GM19043 (cell line): ENCODE measurements at regions not wholly inside any gene's neighbourhood (a gene's known extent, or its start where the extent isn't known, plus 50 kb on each side); places are given as distances from the start of the nearest gene placed in this dataset.

Source experiments
- ATAC-seq: cut with Tn5 transposase; IDR thresholded peaks from one replicate; pipeline ENCODE4 v1.9.1; 2021; ENCODE audit warnings: low read depth; ENCODE audit not compliant: unreplicated experiment

DNA sequence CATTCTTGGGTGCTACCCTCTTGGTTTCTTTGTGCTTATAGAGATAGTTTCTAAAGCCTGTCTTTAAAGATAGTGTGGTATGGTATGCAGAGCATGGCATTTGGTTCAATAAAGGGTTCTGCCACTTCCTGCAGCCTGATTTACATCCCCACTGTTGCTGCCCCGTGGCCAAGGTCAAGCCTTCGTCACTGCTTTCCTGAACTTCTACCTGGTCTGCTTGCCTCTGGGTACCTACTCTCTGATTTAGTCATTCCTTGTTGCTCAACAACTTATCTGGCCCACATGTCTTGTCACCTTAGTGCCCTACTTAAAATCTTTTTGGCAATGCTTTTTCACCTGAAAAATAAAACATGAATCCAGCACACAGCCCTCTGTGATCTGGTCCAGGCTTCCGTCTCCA is 352.9 kb downstream of the LPIN1 start:
- ATAC-seq, result no peak

DNA sequence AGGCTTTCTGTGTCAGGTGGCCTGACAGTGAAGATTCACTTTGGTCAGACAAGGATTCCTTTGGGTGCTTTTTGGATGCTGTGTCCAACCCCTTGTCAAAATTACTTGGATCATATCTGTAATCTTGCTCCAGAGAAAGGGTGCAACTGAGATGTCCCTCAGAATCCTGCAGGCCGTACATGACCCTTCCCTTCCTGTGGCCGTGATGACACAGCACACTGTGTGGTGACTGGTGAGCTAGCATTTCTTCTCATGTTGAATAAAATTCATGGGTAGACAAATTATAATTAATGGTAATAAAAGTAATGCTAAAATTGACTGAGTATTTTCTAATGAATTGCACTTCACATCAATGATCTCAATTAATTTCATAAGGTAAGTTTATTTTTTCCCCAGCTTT is 356.2 kb downstream of the LPIN1 start:
- ATAC-seq, result no peak

DNA sequence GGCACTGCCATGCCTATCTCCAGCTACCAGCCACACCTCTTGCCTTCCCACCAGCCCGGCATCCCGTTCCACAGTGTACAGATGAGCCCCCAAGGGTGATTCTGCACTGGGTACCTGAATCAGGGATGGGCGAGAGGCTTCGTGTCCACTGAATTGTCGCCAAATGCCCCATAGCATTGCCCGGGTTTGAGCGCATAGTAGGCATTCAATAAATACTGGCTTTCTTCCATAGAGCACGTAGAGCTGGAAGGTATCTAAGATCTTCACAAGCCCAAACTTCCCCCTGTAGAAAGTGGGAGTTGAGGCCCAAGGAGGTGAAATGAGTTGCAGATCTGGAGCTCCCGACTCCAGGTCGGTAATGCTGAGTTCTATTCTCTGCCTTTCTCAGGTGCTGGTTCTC is 358.7 kb downstream of the LPIN1 start:
- ATAC-seq, result no peak

DNA sequence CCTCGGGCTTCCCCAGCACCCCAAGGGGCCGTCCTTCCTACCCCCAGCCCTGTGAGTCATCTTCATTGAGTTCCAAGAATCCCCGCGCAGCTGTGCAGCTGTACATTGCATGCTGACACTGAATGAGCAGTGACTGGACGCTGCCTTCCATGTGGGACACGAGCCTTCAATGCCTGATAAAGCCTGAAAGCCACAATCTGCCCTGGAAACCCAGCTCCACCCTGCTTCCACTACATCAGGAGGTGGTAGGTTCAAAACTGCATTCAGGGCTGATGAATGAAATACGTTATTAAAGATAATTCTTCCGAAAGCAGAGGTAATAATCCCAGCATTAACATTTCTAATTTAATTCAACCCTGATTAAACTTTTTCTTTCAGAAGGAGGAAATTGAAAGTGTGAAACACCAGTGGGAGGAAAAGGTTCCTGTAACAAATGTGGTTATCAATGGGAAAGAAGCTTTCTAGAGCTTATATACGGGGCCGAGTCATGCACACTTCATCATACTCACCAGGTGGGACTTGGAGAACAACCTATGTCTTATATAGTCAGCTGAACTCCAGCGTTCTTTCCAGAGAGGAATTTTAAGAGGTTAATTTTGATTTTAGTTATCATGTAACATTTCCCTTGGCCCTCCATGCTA is 360.1 kb downstream of the LPIN1 start:
- no peak for ATAC-seq

DNA sequence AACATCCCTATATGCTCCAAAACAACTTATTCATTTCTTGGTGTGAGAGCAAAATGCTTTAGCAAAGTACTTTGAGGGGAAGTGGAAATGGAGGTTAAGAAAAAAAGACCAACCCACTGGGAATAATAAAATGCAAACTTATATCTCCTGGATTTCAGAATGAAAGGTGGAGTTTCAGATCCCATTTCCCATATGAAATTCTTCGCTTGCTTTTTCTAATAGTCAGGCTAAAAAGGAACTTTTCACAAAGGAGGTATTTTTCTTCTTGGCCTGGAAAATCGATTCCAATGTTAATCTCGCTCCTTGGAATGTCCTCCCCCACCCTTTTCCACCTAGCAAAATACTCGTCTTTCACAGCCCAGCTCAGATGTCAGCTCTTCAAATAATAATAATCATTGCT is 360.9 kb downstream of the LPIN1 start:
- ATAC-seq, result no peak

DNA sequence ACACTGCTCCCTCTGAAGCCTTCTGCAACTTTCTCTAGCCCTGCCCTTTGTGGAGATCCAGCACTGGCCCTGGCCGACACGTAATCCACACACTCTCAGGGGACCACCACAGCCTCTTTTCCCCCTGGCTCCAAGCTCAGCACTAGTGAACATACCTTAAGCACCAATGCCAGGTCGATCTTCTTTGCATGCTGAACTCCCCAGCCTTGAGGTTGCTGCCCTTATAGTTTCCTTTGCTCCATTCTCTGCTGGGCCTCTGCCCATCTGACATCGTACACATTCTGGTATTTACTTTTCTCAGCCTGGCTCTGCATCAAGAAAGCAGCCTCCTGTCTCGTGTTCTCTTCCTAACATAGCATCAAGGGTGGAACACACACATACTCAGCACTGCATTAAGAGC is 361.5 kb downstream of the LPIN1 start:
- ATAC-seq, result no peak

DNA sequence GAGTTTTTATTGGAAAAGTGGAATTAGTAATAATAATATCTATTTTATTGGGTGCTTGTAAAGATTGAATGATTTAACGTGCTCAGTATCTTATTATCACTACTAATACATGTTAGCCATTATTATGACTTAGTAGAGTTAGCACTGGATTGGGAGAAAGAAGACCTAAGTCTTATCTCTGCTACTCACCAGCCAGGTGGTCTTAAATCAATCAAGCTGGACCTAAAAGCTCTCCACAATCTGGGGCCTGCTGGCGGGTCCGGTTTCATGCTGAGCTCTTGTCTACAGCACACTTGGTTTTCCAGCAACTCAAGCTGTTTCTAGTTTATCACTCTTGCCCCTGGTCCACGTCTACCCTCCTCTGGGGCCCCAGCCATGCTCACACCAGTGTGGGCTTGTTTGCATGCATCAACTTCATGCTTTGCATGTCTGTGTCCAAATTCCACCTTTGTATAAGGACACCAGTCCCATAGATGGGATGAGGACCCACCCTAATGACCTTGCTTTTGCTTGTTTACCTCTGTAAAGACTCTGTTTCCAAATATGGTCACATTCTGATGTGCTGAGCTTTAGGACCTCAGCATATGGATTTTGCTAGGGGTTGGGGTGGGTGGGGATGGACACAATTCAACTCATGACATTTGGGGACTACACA is 363.1 kb downstream of the LPIN1 start:
- ATAC-seq, result no peak

DNA sequence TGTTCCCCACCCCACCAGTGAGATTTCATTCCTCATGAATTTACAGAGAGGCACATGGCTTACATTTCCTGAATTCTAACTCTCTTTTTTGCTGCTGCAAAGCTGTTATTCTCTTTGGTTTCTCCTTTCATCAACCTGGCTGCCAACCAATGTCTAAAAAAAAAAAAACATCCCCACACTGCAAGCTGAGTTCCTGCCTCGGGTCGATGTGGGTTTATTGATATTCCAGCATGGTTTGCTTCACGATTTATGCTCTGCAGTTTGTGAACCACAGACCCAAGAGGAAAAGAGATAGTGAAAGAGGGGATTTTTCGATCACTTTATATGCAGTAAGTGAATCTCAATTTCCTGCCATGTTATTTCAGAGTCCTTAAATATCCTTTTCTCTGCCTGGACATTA is 363.6 kb downstream of the LPIN1 start:
- no peak for ATAC-seq

DNA sequence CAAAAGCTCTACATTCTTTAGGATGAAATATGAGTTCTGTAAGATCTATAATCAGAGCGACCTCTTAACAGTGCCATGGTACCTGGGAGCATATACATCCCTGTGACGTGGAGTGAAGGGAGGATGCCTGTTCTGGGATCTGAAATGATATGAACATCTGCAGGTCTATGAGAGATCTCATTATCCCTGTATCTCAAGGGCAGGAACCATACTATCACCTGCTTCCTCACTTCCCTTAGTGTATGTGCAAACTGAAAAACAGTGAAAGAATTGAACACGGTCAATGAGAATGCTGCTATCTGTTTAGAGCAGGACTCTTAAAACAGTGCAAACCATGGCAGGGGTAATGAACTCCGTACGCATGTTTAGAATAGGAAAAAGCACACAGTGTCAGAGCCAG is 364.0 kb downstream of the LPIN1 start:
- ATAC-seq, result no peak

DNA sequence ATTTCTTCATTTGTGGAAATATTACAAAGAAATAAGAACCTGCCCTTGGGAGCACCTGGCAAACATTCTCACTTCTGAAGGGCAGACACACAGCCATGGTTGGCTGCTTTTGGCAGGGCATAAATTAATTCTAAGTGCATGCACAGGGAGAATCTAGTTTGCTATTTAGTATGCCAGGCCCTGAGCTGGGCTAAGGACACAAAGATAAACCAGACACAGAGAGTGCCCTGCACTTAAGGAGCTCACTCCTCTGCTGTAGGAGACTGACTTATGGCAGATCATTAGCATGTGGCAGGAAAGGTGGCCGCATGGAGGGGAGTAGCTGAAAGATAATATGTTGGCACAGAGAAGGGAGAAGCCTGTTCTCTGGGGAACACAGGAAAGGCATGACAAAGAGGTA is 367.0 kb downstream of the LPIN1 start:
- ATAC-seq, result no peak

DNA sequence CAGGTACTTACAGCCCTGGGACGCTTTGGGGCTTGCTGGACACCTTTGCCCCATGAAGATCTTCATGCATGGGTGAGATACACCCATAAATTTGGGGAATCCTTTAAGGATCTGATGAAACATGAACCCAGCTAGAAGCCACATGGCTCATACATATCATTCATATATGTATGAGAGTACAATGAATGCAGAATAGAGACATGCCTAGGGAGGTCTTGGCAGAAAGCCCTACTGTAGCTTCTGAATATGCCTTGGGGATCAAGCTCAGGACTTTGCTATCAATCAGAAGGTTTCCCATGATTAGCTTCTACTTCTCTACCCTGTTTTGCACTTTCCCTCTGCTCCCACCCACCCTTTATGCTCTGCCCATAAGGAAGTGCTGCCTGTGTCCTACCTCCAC is 368.4 kb downstream of the LPIN1 start:
- ATAC-seq, result no peak

DNA sequence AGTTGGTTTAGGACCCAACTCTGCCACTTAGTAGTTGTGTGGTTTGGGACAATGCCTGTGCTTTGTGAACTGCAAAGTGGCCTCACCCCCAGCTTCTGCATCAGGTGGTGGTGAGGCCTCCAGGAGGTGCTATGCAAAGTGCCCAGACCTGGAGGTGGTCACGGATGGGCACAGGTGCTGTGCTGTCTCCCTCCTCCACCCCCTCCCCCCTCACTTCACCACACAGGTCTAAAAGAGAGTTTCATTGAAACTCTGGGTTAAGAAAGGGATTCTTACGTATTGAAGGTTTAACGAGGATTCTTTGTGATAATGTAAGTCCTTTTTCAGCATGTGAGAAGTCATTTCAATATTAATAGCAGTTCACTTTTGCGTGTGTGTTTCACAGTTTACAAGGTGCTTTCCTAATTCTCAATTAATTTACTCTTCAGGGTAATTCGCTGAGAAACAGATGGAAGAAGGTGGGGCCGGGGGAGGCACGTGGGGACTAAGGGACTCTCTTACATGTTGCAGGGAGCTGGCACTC is 369.9 kb downstream of the LPIN1 start:
- ATAC-seq, result no peak

DNA sequence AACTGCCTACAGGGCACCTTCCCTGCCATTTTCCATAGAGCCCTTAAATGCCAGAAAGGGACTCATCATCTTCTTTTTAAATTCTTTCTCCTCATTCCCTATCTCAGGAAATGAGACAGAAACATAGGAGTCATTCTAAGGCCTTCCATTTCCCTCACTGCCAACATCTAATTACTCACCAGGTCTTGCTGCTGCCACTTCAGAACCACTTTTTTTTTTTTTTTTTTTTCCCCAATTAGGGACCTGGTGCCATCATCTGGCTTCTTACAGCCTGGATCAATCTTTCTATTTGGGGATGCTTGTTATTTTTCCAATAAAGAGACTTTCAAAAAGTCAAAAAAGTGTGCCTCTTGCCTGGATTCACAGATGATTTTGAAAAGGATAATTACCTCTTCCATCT is 373.4 kb downstream of the LPIN1 start:
- ATAC-seq, result no peak

DNA sequence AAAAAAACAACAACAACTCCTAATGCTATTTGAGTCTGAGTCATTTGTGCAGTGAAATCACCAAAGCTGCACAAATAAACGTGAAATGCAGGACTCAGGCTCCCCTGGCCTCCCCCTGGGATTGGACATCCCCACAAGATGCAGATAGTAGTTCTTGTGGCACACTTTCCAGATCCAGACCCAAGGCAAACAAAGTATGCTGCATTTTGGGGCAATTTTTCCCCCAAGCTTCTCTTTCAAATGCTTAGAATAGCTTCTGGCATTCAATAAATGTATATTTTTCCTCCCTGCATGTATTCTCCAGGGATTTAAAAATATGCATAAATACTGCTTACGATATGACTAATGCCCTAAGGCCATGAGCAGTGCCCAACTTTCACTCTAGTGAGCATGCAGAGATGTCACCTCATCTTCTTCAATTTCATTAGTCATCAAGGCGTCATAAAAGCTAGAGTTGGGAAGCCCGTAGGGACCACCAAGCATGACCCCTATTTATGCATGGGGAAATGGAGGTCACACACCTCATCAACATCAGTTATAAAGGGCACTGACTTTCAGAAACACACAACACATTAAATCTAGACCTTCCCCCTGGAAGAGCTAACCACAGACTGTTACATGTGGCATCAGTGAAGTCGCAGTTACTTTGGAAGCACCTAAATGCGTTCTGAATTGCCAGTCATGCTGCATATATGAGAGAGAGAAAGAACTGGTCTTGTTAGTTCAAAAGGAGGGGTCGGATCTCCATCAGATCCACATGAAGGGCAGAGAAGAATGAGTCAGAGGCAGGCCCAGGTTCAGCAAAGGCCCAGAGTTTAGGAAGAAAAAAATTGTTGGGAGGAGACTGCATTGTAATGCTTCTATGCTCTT is 374.1 kb downstream of the LPIN1 start:
- no peak for ATAC-seq

DNA sequence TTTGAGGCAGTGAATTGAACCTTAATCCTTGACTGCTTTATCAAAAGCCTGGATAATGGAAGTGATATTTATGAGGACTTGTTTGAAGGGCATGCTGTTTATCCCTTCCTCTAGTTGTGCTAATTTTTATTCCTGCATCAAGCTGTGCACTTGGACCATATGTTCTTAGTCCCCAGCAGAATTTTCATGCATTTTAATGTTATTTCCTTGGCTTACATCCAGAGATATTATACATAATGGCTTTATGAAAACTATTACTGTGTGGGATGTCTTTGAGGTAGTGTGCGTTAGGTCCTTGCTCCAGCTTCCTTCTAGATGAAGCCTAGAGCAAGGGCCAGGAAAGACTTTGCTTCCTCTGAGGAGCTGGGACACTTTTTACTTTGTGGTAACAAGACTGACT is 378.4 kb downstream of the LPIN1 start:
- no peak for ATAC-seq

DNA sequence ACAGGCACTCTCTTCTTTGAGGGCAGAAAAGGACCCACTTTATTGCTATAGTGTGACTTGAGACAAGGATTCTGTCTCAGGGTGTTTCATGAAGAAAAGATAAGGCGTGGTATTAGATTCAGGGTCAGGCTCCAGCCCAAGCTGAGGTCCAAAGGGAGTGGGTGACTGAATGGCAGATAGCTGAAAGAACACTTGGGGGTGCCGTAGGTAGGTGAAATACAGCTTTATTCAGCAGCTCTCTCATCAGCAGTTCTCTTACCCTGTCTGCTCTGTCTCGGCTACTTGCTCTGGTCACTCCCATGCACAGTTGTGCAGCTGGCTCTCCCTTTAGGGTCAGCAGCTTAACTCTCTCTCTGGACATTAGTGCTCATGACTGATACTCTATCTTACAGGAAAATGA is 379.9 kb downstream of the LPIN1 start:
- ATAC-seq, result no peak

DNA sequence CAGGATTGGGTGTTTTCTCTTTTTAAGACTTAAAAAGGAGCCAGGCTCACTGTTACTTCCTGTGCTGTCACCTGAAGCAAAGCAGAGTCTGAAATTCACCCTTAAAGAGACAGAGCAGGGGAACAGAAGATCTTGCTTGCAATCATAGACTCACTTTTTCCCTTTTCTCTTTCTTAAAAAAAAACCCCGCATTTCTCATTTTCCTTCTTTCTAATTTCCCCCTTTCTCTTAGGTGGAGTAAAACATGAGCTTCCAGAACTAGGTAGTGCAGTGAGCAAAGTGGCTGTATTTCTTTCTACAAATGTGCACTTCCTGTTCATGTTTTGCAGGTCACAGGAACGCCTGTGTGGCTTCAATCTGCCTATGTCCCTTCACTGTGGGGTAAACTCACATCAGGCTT is 381.2 kb downstream of the LPIN1 start:
- no peak for ATAC-seq

DNA sequence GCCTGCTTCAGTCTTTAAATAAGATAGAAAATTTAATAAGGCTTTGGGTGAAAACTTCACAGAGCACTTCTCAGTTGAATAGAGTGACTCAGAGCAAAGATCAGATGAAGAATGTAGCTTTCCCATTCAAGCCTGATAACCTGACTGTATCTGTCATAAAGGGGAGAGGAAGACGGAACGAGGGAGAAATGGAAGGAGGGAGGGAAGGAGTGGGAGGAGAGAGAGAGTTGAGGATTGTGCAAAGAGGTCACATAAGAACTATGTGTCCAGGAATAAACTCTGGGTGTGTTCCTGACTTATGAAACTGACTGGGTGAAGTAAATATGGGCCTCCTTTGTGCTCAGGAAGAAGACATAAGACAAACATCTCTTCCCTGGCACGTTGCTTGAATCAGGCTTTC is 385.5 kb downstream of the LPIN1 start:
- no peak for ATAC-seq

DNA sequence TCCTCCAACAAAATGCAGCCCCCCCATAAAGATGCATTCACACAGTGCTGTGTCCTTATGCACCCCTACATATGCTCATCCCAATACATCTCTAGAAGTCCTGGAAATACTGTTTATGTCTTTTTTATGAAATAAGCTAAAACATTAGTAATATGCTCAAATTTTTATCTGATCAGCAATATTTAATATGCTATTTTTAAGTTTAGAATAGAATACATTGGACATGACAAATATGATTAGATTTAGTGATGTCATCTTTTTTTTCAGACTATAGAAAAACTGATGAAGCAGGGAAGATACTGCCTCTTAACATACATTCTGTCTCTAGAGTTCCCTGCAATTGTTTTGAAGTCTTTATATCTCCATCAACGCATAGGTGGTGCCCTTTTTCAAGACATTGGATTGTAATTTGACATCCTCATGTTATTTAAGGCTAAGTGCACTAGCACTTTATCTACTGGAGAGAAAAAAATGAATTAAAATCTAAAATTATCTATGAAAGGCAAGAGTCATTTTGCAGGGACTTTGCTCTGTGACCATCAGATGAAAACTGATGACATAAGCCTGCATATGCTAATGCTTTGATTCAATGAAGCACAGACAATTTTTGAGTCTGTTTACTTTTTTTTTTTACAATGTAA is 395.3 kb downstream of the LPIN1 start:
- ATAC-seq, result no peak

DNA sequence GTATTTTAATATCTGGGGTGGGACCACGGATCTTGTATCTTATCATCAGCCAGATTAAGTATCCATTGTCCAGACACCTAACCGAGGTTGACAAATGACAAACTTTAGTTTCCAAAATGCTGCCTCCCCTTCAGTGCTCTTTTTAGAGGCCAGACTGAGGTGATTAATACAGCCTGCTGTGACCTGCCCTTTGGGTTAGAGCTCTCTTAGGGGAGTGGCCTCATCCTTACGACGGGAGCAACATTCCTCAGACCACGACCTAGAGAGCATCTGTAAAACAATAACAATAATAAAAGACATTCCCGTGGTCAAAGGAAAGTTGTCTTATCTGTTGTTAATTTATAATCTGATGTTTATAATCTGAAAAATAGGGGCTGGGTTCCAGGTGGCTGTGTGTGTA is 405.3 kb downstream of the LPIN1 start:
- ATAC-seq, result no peak

DNA sequence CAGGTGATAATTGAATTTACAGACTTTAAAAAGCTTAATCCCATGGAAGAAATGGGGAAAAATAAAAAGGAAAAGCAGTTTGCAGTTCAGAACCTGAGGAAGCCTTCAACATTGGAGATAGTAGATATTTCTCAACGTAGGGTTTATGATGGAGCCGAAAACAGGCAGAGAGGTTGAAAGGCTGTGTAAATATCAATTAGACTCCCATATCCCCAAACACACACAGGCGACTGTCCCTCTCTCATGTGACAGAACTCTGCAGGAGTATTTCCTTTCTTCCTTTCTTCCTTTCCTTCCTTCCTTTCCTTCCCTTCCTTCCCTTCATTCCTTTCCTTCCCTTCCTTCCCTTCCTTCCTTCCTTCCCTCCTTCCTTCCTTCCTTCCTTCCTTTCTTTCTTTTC is 406.5 kb downstream of the LPIN1 start:
- ATAC-seq, result no peak
